Smooth muscle cell (in vitro differentiated cells): ENCODE measurements at regions not wholly inside any gene's neighbourhood (a gene's known extent, or its start where the extent isn't known, plus 50 kb on each side); places are given as distances from the start of the nearest gene placed in this dataset.

Experiments
- DNase-seq: peaks from one replicate; lab custom pipeline; 2025; ENCODE audit not compliant: unreplicated experiment; lab: John Stamatoyannopoulos, UW
- H2AFZ ChIP-seq: fragments of 200-600 bp; sonication (generic); 2 replicates; pipeline ENCODE4 v1.6.0; 2016; ENCODE audit warnings: antibody characterized with exemption, low read depth, mild to moderate bottlenecking
- H3F3A ChIP-seq: fragments of 200-600 bp; sonication (generic); 2 replicates; pipeline ENCODE4 v1.6.0; 2017; ENCODE audit warnings: antibody characterized with exemption, low read depth
- H3K27ac ChIP-seq: fragments of 200-600 bp; sonication (generic); 2 replicates; pipeline ENCODE4 v1.5.1; 2016; ENCODE audit warnings: low read depth, mild to moderate bottlenecking
- H3K27me3 ChIP-seq: fragments of 200-600 bp; sonication (generic); 2 replicates; pipeline ENCODE4 v1.6.1; 2016; ENCODE audit warnings: low read depth, mild to moderate bottlenecking
- H3K36me3 ChIP-seq: fragments of 200-600 bp; sonication (generic); 2 replicates; pipeline ENCODE4 v1.5.1; 2016; ENCODE audit warnings: low read depth
- H3K4me1 ChIP-seq: fragments of 200-600 bp; sonication (generic); 2 replicates; pipeline ENCODE4 v1.5.1; 2016; ENCODE audit warnings: low read depth
- H3K4me2 ChIP-seq: fragments of 200-600 bp; sonication (generic); 2 replicates; pipeline ENCODE4 v1.6.0; 2016; ENCODE audit warnings: mild to moderate bottlenecking
- H3K4me3 ChIP-seq: fragments of 200-600 bp; sonication (generic); 2 replicates; pipeline ENCODE4 v1.5.1; 2016; ENCODE audit warnings: mild to moderate bottlenecking
- H3K79me2 ChIP-seq: fragments of 200-600 bp; sonication (generic); 2 replicates; pipeline ENCODE4 v1.6.0; 2016; ENCODE audit warnings: low read depth, mild to moderate bottlenecking
- H3K9ac ChIP-seq: fragments of 200-600 bp; sonication (generic); 2 replicates; pipeline ENCODE4 v1.6.0; 2016; ENCODE audit warnings: low read depth
- H3K9me3 ChIP-seq: fragments of 200-600 bp; sonication (generic); replicated peaks from 2 replicates; pipeline ENCODE4 v1.5.1; 2016; ENCODE audit warnings: low read depth
- H4K20me1 ChIP-seq: fragments of 200-600 bp; sonication (generic); 2 replicates; pipeline ENCODE4 v1.6.0; 2016; ENCODE audit warnings: low read depth
- CTCF ChIP-seq: fragments of 200-600 bp; sonication (generic); IDR thresholded peaks from 2 replicates; pipeline ENCODE4 v1.5.1; 2017; ENCODE audit warnings: borderline replicate concordance, mild to moderate bottlenecking, antibody characterized with exemption; ENCODE audit not compliant: insufficient read depth, poor library complexity, severe bottlenecking
- WGBS: methylation state at CpG from one replicate; pipeline ENCODE4 v1.1.7; 2016; ENCODE audit warnings: low lambda C conversion rate; 5-methylcytosine and 5-hydroxymethylcytosine counted together

GRCh38 chr12:87082756-87083155, 826.6 kb upstream of the MGAT4C start:
- Histone ChIP-seq H3K36me3 (no peaks in the 10 kb centered on the region), H3K4me3 (no peak overlapping the region), H3F3A (no peaks in the 10 kb centered on the region), H3K79me2 (no peaks in the 10 kb centered on the region), H3K4me2 (no peak overlapping the region), H3K9ac (no peak overlapping the region), H3K4me1 (no peaks in the 10 kb centered on the region), H4K20me1 (no peaks in the 10 kb centered on the region), H2AFZ (no peak overlapping the region), H3K27me3 (no peaks in the 10 kb centered on the region), H3K27ac (no peak overlapping the region), H3K9me3 (no peaks in the 10 kb centered on the region)
- TF ChIP-seq CTCF, result no peak
- no peak for DNase-seq
- WGBS, result 96% methylated on average over 2 of the region's 2 CpGs

DNA sequence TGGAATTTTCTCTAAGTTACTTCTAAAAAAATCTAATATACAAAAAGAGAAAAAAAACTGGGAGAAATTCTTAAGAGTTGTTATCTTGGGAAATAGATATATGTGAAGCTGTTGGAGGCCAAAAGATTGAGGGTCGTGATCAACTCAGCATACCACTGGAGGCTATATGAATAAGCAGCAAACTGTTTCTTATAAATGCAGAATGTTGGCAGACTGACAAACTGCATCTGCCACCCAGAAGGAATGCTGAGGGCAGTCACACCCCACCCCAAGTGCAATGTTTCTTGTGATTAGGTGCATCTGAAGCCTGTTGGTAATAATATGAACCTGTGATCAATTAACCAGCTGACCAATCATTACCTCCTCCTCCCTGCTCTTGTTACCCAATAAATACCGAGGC, 818.6 kb upstream of the MGAT4C start:
- DNase-seq, result no peak
- TF ChIP-seq CTCF, result no peak
- 92% methylated on average over 2 of the region's 2 CpGs for WGBS

DNA sequence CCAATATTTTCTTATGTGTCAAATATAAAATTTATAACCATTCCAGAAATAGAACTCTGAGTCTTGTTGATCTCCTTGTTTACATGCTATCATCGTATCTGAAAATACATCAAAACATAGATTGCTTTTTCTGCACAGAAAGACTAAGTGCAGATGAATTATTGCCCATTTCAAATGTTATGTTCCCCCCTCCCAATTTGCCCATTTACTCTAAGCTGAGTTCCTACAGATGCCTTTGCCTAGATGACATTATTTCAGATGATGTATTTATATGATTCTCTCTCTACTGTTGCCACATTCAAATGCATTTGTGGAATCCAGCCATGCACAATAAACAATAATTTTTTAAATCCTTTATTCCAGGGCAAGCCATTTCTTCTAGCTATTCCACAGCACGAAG, 810.1 kb upstream of the MGAT4C start:
- no peak for DNase-seq
- 87% methylated on average over 2 of the region's 2 CpGs for WGBS
- no peaks in the 10 kb centered on the region for H3K79me2 ChIP-seq
- H3F3A ChIP-seq, result no peaks in the 10 kb centered on the region
- H3K27ac ChIP-seq, result no peak overlapping the region
- no peak overlapping the region for H3K9ac ChIP-seq
- TF ChIP-seq CTCF, result no peak
- H3K27me3 ChIP-seq, result no peaks in the 10 kb centered on the region
- no peaks in the 10 kb centered on the region for H3K36me3 ChIP-seq
- H3K4me1 ChIP-seq, result no peaks in the 10 kb centered on the region
- no peak overlapping the region for H3K4me3 ChIP-seq
- H3K4me2 ChIP-seq, result no peak overlapping the region
- no peaks in the 10 kb centered on the region for H3K9me3 ChIP-seq
- H2AFZ ChIP-seq, result no peak overlapping the region
- H4K20me1 ChIP-seq, result no peaks in the 10 kb centered on the region

More for the DNA sequence above, 818.6 kb upstream of the MGAT4C start:
- Histone ChIP-seq H3K36me3 (no peaks in the 10 kb centered on the region), H4K20me1 (no peaks in the 10 kb centered on the region), H2AFZ (no peak overlapping the region), H3F3A (no peaks in the 10 kb centered on the region), H3K4me3 (no peak overlapping the region), H3K79me2 (no peaks in the 10 kb centered on the region), H3K4me2 (no peak overlapping the region), H3K27me3 (no peaks in the 10 kb centered on the region), H3K27ac (no peak overlapping the region), H3K9ac (no peak overlapping the region), H3K9me3 (peaks cover 3% of the 10 kb centered on the region), H3K4me1 (no peaks in the 10 kb centered on the region)

DNA sequence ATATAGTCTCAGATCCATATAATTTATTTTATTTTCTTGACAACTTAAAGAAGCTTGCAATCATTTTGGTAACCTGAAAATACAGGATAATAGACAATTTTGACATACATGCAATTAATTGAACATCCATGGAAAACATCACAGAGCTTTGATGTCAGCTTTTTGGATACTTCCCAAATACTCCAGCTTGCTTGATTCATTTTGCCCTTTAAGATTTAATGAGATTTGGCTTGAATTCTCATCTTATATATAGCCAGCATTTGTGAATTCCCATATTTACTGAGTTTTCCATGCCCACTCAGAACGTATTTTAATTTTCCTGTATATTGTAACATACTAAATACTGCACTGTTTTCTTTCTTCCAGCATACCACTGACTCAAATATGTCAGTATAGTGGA, 803.0 kb upstream of the MGAT4C start:
- WGBS, result 82% methylated on average over 1 of the region's 1 CpG
- Histone ChIP-seq H3K27me3 (no peaks in the 10 kb centered on the region), H3K27ac (no peak overlapping the region), H3K4me2 (no peak overlapping the region), H3K4me3 (no peak overlapping the region), H4K20me1 (no peaks in the 10 kb centered on the region), H3K36me3 (no peaks in the 10 kb centered on the region), H3K9me3 (no peaks in the 10 kb centered on the region), H2AFZ (no peak overlapping the region), H3K4me1 (no peaks in the 10 kb centered on the region), H3F3A (no peaks in the 10 kb centered on the region), H3K9ac (no peak overlapping the region), H3K79me2 (no peaks in the 10 kb centered on the region)
- TF ChIP-seq CTCF, result no peak
- DNase-seq, result no peak
